GM23338 (cell line): ENCODE measurements at regions not wholly inside any gene's neighbourhood (a gene's known extent, or its start where the extent isn't known, plus 50 kb on each side); places are given as distances from the start of the nearest gene placed in this dataset.

Experiments used
- ATAC-seq: fragments of 200-7000 bp; cut with Tn5 transposase; 3 replicates; pipeline ENCODE4 v1.9.1; 2020
- DNase-seq: peaks from one replicate; pipeline ENCODE4 v3.0.0-alpha.2; 2015; ENCODE audit warnings: low spot score
- H2AFZ ChIP-seq: fragments of 200-600 bp; sonication (generic); 2 replicates; pipeline ENCODE4 v1.8.0; 2016; ENCODE audit warnings: antibody characterized with exemption, mild to moderate bottlenecking, moderate library complexity
- H3F3A ChIP-seq: fragments of 200-600 bp; sonication (generic); replicated peaks from 2 replicates; pipeline ENCODE4 v1.8.0; 2017; ENCODE audit warnings: antibody characterized with exemption, mixed run types, low read depth
- H3K27ac ChIP-seq: fragments of 200-600 bp; sonication (generic); 2 replicates; pipeline ENCODE4 v1.6.1; 2016; ENCODE audit warnings: low read depth
- H3K27me3 ChIP-seq: fragments of 200-600 bp; sonication (generic); 2 replicates; pipeline ENCODE4 v1.8.0; 2016; ENCODE audit warnings: mild to moderate bottlenecking, mixed run types, moderate library complexity; ENCODE audit not compliant: insufficient read depth
- H3K36me3 ChIP-seq: fragments of 200-600 bp; sonication (generic); 2 replicates; pipeline ENCODE4 v1.8.0; 2016; ENCODE audit warnings: mild to moderate bottlenecking; ENCODE audit not compliant: insufficient read depth
- H3K4me1 ChIP-seq: fragments of 200-600 bp; sonication (generic); 2 replicates; pipeline ENCODE4 v1.8.0; 2016; ENCODE audit warnings: mild to moderate bottlenecking, moderate library complexity; ENCODE audit not compliant: insufficient read depth
- H3K4me2 ChIP-seq: fragments of 200-600 bp; sonication (generic); 2 replicates; pipeline ENCODE4 v1.7.1; 2017; ENCODE audit warnings: mixed run types
- H3K4me3 ChIP-seq: fragments of 200-600 bp; sonication (generic); 2 replicates; pipeline ENCODE4 v1.6.1; 2016; ENCODE audit warnings: mixed run types
- H3K79me2 ChIP-seq: fragments of 200-600 bp; sonication (generic); replicated peaks from 2 replicates; pipeline ENCODE4 v1.8.0; 2017; ENCODE audit warnings: mild to moderate bottlenecking; ENCODE audit not compliant: insufficient read depth
- H3K9me2 ChIP-seq: fragments of 200-600 bp; sonication (generic); 2 replicates; pipeline ENCODE4 v1.8.0; 2017; ENCODE audit not compliant: insufficient read depth
- H4K20me1 ChIP-seq: fragments of 200-600 bp; sonication (generic); replicated peaks from 2 replicates; pipeline ENCODE4 v1.8.0; 2017; ENCODE audit warnings: mild to moderate bottlenecking; ENCODE audit not compliant: insufficient read depth
- H3K27ac Mint-ChIP-seq: 2 replicates; pipeline ENCODE4 v1.8.0; 2020; ENCODE audit warnings: inconsistent platforms, mild to moderate bottlenecking, moderate library complexity, mixed read lengths
- H3K27me3 Mint-ChIP-seq: 3 replicates; pipeline ENCODE4 v1.8.0; 2022; ENCODE audit warnings: low read depth, mild to moderate bottlenecking, moderate library complexity, mixed read lengths, inconsistent platforms; ENCODE audit not compliant: insufficient read depth, poor library complexity
- H3K36me3 Mint-ChIP-seq: 3 replicates; pipeline ENCODE4 v1.8.0; 2021; ENCODE audit warnings: low read depth, mild to moderate bottlenecking, inconsistent platforms, moderate library complexity, mixed read lengths
- H3K4me1 Mint-ChIP-seq: 3 replicates; pipeline ENCODE4 v1.8.0; 2020; ENCODE audit warnings: mild to moderate bottlenecking, inconsistent platforms, mixed read lengths
- H3K4me3 Mint-ChIP-seq: 3 replicates; pipeline ENCODE4 v1.8.0; 2021; ENCODE audit warnings: moderate library complexity, mild to moderate bottlenecking, inconsistent platforms, mixed read lengths
- H3K9me3 Mint-ChIP-seq: 3 replicates; pipeline ENCODE4 v1.8.0; 2020; ENCODE audit warnings: moderate library complexity, mild to moderate bottlenecking, inconsistent platforms, mixed read lengths
- CREB1 ChIP-seq: fragments of 250-450 bp; sonication (Bioruptor Pico); IDR thresholded peaks from 2 replicates; pipeline ENCODE4 v1.5.0; 2020; ENCODE audit warnings: low read depth, mild to moderate bottlenecking, moderate library complexity
- EZH2 ChIP-seq: fragments of 200-600 bp; sonication (generic); IDR thresholded peaks from one replicate; pipeline ENCODE4 v1.8.0; 2017; ENCODE audit warnings: antibody characterized with exemption, mild to moderate bottlenecking, low read depth; ENCODE audit not compliant: unreplicated experiment
- EZH2phosphoT487 ChIP-seq: fragments of 200-600 bp; sonication (generic); IDR thresholded peaks from one replicate; pipeline ENCODE4 v1.8.1; 2018; ENCODE audit warnings: antibody characterized with exemption; ENCODE audit not compliant: unreplicated experiment
- JUNB ChIP-seq: IDR thresholded peaks from one replicate; pipeline ENCODE4 v1.6.1; 2016; ENCODE audit warnings: antibody characterized with exemption; ENCODE audit not compliant: unreplicated experiment
- NANOG ChIP-seq: IDR thresholded peaks from 2 replicates; pipeline ENCODE4 v1.6.1; 2016; ENCODE audit warnings: antibody characterized with exemption, borderline replicate concordance
- POLR2AphosphoS5 ChIP-seq: IDR thresholded peaks from 2 replicates; pipeline ENCODE4 v1.6.1; 2016; ENCODE audit warnings: antibody characterized with exemption, low read depth
- ZNF114 ChIP-seq: fragments of 250-450 bp; sonication (Bioruptor Pico); IDR thresholded peaks from 2 replicates; pipeline ENCODE4 v1.5.0; 2020; ENCODE audit warnings: mild to moderate bottlenecking, moderate library complexity
- ZNF331 ChIP-seq: fragments of 250-450 bp; sonication (Bioruptor Pico); IDR thresholded peaks from 2 replicates; pipeline ENCODE4 v1.5.0; 2020; ENCODE audit warnings: low read depth, mild to moderate bottlenecking, moderate library complexity
- TF ChIP-seq, protein P1 (sequence below): fragments of 250-450 bp; sonication (Bioruptor Pico); IDR thresholded peaks from 2 replicates; pipeline ENCODE4 v1.5.0; 2020; ENCODE audit warnings: mild to moderate bottlenecking, moderate library complexity
- TF ChIP-seq, protein P2 (sequence below): IDR thresholded peaks from one replicate; pipeline ENCODE4 v1.6.1; 2018; ENCODE audit warnings: antibody characterized with exemption; ENCODE audit not compliant: unreplicated experiment
- TF ChIP-seq, protein P3 (sequence below), 2 experiments: fragments of 200-600 bp in 1 of 2; sonication (generic) in 1 of 2; conservative IDR thresholded peaks; 2 replicates each; pipeline versions ENCODE4 v1.5.1 to v1.6.1; 2016 to 2017; ENCODE audit warnings: antibody characterized with exemption in 2 of 2, low read depth in 2 of 2, mild to moderate bottlenecking in 2 of 2, moderate library complexity in 1 of 2

DNA sequence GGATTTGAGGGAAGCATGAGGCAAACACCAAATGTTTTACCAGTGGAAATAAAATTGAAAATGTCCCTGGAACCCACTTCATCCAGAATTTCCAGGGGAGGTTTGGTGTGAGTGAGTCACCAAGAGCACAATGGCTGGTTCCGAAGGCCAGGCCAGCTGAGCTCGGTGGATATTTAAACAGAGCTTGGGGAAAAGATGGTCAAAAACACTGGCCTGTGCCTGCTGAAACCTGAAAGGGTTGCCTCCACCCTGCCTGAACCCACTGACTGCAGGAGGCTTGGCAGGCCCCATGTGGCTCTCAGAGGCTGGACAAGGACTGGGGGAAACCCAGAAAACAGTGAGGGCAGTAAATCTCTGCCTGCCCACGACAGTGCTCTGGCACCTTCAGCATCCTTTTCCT lies 93.9 kb downstream of the TTC32 start:
- Mint-ChIP-seq H3K4me1 (no peaks in the 10 kb centered on the region), H3K36me3 (no peaks in the 10 kb centered on the region), H3K9me3 (no peaks in the 10 kb centered on the region), H3K4me3 (no peak overlapping the region), H3K27ac (no peak overlapping the region), H3K27me3 (peaks cover 4% of the 10 kb centered on the region)
- Histone ChIP-seq H3K79me2 (no peaks in the 10 kb centered on the region), H3K27me3 (no peaks in the 10 kb centered on the region), H2AFZ (no peak overlapping the region), H3K9me2 (0 out of 2 replicates have a peak, but pooled peaks cover 5% of the 10 kb centered on the region), H3K36me3 (no peaks in the 10 kb centered on the region), H3K27ac (no peak overlapping the region), H4K20me1 (no peaks in the 10 kb centered on the region; the same call in 1 of the 2 replicates), H3K4me3 (no peak overlapping the region), H3K4me2 (no peak overlapping the region), H3K4me1 (no peaks in the 10 kb centered on the region), H3F3A (no peaks in the 10 kb centered on the region)
- ATAC-seq (no peak), DNase-seq (no peak)
- TF ChIP-seq, protein P1, sequence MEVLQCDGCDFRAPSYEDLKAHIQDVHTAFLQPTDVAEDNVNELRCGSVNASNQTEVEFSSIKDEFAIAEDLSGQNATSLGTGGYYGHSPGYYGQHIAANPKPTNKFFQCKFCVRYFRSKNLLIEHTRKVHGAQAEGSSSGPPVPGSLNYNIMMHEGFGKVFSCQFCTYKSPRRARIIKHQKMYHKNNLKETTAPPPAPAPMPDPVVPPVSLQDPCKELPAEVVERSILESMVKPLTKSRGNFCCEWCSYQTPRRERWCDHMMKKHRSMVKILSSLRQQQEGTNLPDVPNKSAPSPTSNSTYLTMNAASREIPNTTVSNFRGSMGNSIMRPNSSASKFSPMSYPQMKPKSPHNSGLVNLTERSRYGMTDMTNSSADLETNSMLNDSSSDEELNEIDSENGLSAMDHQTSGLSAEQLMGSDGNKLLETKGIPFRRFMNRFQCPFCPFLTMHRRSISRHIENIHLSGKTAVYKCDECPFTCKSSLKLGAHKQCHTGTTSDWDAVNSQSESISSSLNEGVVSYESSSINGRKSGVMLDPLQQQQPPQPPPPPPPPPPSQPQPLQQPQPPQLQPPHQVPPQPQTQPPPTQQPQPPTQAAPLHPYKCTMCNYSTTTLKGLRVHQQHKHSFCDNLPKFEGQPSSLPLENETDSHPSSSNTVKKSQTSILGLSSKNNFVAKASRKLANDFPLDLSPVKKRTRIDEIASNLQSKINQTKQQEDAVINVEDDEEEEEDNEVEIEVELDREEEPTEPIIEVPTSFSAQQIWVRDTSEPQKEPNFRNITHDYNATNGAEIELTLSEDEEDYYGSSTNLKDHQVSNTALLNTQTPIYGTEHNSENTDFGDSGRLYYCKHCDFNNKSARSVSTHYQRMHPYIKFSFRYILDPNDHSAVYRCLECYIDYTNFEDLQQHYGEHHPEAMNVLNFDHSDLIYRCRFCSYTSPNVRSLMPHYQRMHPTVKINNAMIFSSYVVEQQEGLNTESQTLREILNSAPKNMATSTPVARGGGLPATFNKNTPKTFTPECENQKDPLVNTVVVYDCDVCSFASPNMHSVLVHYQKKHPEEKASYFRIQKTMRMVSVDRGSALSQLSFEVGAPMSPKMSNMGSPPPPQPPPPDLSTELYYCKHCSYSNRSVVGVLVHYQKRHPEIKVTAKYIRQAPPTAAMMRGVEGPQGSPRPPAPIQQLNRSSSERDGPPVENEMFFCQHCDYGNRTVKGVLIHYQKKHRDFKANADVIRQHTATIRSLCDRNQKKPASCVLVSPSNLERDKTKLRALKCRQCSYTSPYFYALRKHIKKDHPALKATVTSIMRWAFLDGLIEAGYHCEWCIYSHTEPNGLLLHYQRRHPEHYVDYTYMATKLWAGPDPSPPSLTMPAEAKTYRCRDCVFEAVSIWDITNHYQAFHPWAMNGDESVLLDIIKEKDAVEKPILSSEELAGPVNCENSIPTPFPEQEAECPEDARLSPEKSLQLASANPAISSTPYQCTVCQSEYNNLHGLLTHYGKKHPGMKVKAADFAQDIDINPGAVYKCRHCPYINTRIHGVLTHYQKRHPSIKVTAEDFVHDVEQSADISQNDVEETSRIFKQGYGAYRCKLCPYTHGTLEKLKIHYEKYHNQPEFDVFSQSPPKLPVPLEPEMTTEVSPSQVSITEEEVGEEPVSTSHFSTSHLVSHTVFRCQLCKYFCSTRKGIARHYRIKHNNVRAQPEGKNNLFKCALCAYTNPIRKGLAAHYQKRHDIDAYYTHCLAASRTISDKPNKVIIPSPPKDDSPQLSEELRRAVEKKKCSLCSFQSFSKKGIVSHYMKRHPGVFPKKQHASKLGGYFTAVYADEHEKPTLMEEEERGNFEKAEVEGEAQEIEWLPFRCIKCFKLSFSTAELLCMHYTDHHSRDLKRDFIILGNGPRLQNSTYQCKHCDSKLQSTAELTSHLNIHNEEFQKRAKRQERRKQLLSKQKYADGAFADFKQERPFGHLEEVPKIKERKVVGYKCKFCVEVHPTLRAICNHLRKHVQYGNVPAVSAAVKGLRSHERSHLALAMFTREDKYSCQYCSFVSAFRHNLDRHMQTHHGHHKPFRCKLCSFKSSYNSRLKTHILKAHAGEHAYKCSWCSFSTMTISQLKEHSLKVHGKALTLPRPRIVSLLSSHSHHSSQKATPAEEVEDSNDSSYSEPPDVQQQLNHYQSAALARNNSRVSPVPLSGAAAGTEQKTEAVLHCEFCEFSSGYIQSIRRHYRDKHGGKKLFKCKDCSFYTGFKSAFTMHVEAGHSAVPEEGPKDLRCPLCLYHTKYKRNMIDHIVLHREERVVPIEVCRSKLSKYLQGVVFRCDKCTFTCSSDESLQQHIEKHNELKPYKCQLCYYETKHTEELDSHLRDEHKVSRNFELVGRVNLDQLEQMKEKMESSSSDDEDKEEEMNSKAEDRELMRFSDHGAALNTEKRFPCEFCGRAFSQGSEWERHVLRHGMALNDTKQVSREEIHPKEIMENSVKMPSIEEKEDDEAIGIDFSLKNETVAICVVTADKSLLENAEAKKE (CRISPR knock-in tag) = no peak
- TF ChIP-seq ZNF331 (CRISPR knock-in tag) (no peak), POLR2AphosphoS5 (no peak), EZH2 (no peak)

DNA sequence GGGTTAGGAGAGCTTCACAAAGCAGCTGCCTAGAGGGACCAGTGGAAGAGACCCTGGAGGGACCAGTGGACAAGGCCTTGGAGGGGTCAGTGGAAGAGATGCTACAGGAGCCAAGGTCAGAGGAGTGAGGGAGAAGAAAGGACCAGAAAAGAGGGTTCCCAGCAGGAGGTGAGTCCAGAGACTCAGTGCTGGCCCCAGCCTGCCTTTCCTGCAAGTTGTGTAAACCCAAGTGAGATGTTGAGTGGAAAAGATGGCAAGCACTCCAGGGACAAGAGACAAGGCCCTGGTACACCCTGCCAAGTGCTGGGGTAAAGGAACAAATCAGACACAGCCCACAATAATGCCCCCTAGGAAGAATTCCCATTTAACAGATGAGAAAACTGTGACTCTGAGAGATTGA lies 94.4 kb downstream of the TTC32 start:
- H3K79me2 ChIP-seq = no peaks in the 10 kb centered on the region
- no peak for DNase-seq
- H3K4me2 ChIP-seq = no peak overlapping the region
- no peak overlapping the region for H3K27ac ChIP-seq
- H3K9me2 ChIP-seq = 0 out of 2 replicates have a peak, but pooled peaks cover 4% of the 10 kb centered on the region
- no peaks in the 10 kb centered on the region for H3K9me3 Mint-ChIP-seq
- H3K4me3 Mint-ChIP-seq = no peak overlapping the region
- no peaks in the 10 kb centered on the region for H3K27me3 ChIP-seq
- no peak overlapping the region for H2AFZ ChIP-seq
- no peaks in the 10 kb centered on the region for H3K4me1 Mint-ChIP-seq
- no peak overlapping the region for H3K4me3 ChIP-seq
- H4K20me1 ChIP-seq = no peaks in the 10 kb centered on the region; the same call in 1 of the 2 replicates
- H3F3A ChIP-seq = no peaks in the 10 kb centered on the region
- H3K27me3 Mint-ChIP-seq = peaks cover 4% of the 10 kb centered on the region
- no peak overlapping the region for H3K27ac Mint-ChIP-seq
- ATAC-seq = no peak
- H3K36me3 Mint-ChIP-seq = no peaks in the 10 kb centered on the region
- H3K36me3 ChIP-seq = no peaks in the 10 kb centered on the region
- no peaks in the 10 kb centered on the region for H3K4me1 ChIP-seq
- TF ChIP-seq, protein P2, sequence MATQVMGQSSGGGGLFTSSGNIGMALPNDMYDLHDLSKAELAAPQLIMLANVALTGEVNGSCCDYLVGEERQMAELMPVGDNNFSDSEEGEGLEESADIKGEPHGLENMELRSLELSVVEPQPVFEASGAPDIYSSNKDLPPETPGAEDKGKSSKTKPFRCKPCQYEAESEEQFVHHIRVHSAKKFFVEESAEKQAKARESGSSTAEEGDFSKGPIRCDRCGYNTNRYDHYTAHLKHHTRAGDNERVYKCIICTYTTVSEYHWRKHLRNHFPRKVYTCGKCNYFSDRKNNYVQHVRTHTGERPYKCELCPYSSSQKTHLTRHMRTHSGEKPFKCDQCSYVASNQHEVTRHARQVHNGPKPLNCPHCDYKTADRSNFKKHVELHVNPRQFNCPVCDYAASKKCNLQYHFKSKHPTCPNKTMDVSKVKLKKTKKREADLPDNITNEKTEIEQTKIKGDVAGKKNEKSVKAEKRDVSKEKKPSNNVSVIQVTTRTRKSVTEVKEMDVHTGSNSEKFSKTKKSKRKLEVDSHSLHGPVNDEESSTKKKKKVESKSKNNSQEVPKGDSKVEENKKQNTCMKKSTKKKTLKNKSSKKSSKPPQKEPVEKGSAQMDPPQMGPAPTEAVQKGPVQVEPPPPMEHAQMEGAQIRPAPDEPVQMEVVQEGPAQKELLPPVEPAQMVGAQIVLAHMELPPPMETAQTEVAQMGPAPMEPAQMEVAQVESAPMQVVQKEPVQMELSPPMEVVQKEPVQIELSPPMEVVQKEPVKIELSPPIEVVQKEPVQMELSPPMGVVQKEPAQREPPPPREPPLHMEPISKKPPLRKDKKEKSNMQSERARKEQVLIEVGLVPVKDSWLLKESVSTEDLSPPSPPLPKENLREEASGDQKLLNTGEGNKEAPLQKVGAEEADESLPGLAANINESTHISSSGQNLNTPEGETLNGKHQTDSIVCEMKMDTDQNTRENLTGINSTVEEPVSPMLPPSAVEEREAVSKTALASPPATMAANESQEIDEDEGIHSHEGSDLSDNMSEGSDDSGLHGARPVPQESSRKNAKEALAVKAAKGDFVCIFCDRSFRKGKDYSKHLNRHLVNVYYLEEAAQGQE = no peak
- TF ChIP-seq POLR2AphosphoS5 (no peak), EZH2 (no peak), ZNF331 (CRISPR knock-in tag) (no peak), NANOG (no peak), CREB1 (CRISPR knock-in tag) (no peak), ZNF114 (no peak), JUNB (no peak), EZH2phosphoT487 (no peak)
- TF ChIP-seq, protein P3, sequence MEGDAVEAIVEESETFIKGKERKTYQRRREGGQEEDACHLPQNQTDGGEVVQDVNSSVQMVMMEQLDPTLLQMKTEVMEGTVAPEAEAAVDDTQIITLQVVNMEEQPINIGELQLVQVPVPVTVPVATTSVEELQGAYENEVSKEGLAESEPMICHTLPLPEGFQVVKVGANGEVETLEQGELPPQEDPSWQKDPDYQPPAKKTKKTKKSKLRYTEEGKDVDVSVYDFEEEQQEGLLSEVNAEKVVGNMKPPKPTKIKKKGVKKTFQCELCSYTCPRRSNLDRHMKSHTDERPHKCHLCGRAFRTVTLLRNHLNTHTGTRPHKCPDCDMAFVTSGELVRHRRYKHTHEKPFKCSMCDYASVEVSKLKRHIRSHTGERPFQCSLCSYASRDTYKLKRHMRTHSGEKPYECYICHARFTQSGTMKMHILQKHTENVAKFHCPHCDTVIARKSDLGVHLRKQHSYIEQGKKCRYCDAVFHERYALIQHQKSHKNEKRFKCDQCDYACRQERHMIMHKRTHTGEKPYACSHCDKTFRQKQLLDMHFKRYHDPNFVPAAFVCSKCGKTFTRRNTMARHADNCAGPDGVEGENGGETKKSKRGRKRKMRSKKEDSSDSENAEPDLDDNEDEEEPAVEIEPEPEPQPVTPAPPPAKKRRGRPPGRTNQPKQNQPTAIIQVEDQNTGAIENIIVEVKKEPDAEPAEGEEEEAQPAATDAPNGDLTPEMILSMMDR (conservative IDR thresholded peaks at IDR 0.05; ENCODE audit: low read depth in 2 of 2) = no peak
